ENCODE measurements at regions not wholly inside any gene's neighbourhood (a gene's known extent, or its start where the extent isn't known, plus 50 kb on each side); places are given as distances from the start of the nearest gene placed in this dataset.

GRCh38 chr1:196075621-196076020 is 532.6 kb downstream of the KCNT2 start:
- no peak for TF ChIP-seq NFYB (IDR thresholded peaks at IDR 0.05; ENCODE audit: insufficient read depth, low read depth, low read length)
- no peak for TF ChIP-seq ZNF384 (IDR thresholded peaks at IDR 0.05; ENCODE audit: borderline replicate concordance, low read depth, low read length)
- no peak for TF ChIP-seq SREBF1 (IDR thresholded peaks at IDR 0.05; ENCODE audit: low read length)
- TF ChIP-seq WRNIP1 (IDR thresholded peaks at IDR 0.05; ENCODE audit: borderline replicate concordance, low read depth, low read length): no peak
- no peak for TF ChIP-seq SRF (IDR thresholded peaks at IDR 0.05; ENCODE audit: low read depth in 2 of 2, low read length in 2 of 2)
- TF ChIP-seq BCL3 (IDR thresholded peaks at IDR 0.05; ENCODE audit: borderline replicate concordance, insufficient read depth, low read depth, low read length, poor library complexity, severe bottlenecking): no peak
- no peak for TF ChIP-seq POLR2AphosphoS2 (IDR thresholded peaks at IDR 0.05; ENCODE audit: low read depth, low read length)
- no peak for TF ChIP-seq CREM (IDR thresholded peaks at IDR 0.05; ENCODE audit: low read depth)
- POLR2A ChIA-PET: no interaction called here

More at GRCh38 chr1:196075621-196076020, 532.6 kb downstream of the KCNT2 start:
- H3K4me2 ChIP-seq (ENCODE audit: control insufficient read depth, insufficient read depth): no peak overlapping the region
- H3K4me3 ChIP-seq: no peak overlapping the region
- H3K36me3 ChIP-seq (ENCODE audit: control insufficient read depth in 2 of 2, insufficient read depth in 2 of 2, low read length in 1 of 2): no peaks in the 10 kb centered on the region
- in situ Hi-C loops (cut with MboI): no loop called here
- no peak overlapping the region for H3K27ac ChIP-seq (ENCODE audit: control insufficient read depth, insufficient read depth)
- no peak overlapping the region for H3K9ac ChIP-seq (ENCODE audit: control insufficient read depth, insufficient read depth, low read length)
- no peak overlapping the region for H2AFZ ChIP-seq (ENCODE audit: control insufficient read depth, low read depth, low read length)
- FAIRE-seq: no peak
- DNase-seq (ENCODE audit: low read depth, low spot score): no peak
- no peaks in the 10 kb centered on the region for H3K9me3 ChIP-seq (replicated peaks; ENCODE audit: control insufficient read depth, insufficient read depth, low read length)
- no peak for ATAC-seq
- H4K20me1 ChIP-seq (ENCODE audit: control insufficient read depth, insufficient read depth): no peaks in the 10 kb centered on the region
- CTCF ChIA-PET: interaction anchor here (1.3 kb wide), 1 partner anchor 16 kb away, joined by 3 read pairs; no protein-coding TSS in a partner anchor
- no peaks in the 10 kb centered on the region for H3K79me2 ChIP-seq (ENCODE audit: control insufficient read depth, insufficient read depth, low read length)
- no peaks in the 10 kb centered on the region for H3K27me3 ChIP-seq (replicated peaks in 1 of 2; ENCODE audit: control insufficient read depth in 2 of 2, insufficient read depth in 2 of 2, low read length in 1 of 2)
- RAD21 ChIA-PET (ENCODE audit: unreplicated experiment): no interaction called here
- 0% methylated on average over 1 of the region's 1 CpG for WGBS (ENCODE audit: insufficient coverage, insufficient replicate concordance, low lambda C conversion rate, missing lambda C conversion rate)
- no TSS peak for BruUV-seq (replicated peaks)
- SMC1A ChIA-PET (ENCODE audit: uncharacterized antibody, unreplicated experiment): interaction anchor here (1.1 kb wide), 1 partner anchor 12 kb away, joined by 3 read pairs; no protein-coding TSS in a partner anchor
- intact Hi-C loops (cut with micrococcal nuclease; ENCODE audit: unreplicated experiment): loop anchor here (5.0 kb wide), 1 partner anchor 332 kb away; no protein-coding TSS in a partner anchor
- no peaks in the 10 kb centered on the region for H3K4me1 ChIP-seq (ENCODE audit: control insufficient read depth, insufficient read depth, low read length)
